ELR (cell line): ENCODE measurements at regions not wholly inside any gene's neighbourhood (a gene's known extent, or its start where the extent isn't known, plus 50 kb on each side); places are given as distances from the start of the nearest gene placed in this dataset.

Experiments
- DNase-seq: peaks from one replicate; pipeline ENCODE4 v3.0.0-alpha.2; 2015; ENCODE audit warnings: low read depth

GRCh38 chr5:125505115-125505514, 758.7 kb upstream of the ZNF608 start:
- DNase-seq = no peak

GRCh38 chr5:125506124-125506523, 759.7 kb upstream of the ZNF608 start:
- DNase-seq = no peak

- DNase-seq = no peak
These were observed 761.8 kb upstream of the ZNF608 start for GRCh38 chr5:125508225-125508624.

- DNase-seq = no peak
These were observed 764.2 kb upstream of the ZNF608 start for GRCh38 chr5:125510651-125511050.

GRCh38 chr5:125517973-125518550, 771.6 kb upstream of the ZNF608 start:
- no peak for DNase-seq

GRCh38 chr5:125521289-125521688, 774.9 kb upstream of the ZNF608 start:
- no peak for DNase-seq

- DNase-seq = no peak
These were observed 778.9 kb upstream of the ZNF608 start for GRCh38 chr5:125525356-125525755.

- DNase-seq = no peak
These were observed 780.5 kb upstream of the ZNF608 start for GRCh38 chr5:125526966-125527365.

GRCh38 chr5:125528881-125529280, 782.4 kb upstream of the ZNF608 start:
- DNase-seq = no peak

GRCh38 chr5:125530833-125531615, 784.6 kb upstream of the ZNF608 start:
- DNase-seq = no peak

- DNase-seq = no peak
These were observed 789.7 kb upstream of the ZNF608 start for GRCh38 chr5:125536095-125536494.

GRCh38 chr5:125536582-125536981, 790.1 kb upstream of the ZNF608 start:
- DNase-seq = no peak

GRCh38 chr5:125537661-125538060, 791.2 kb upstream of the ZNF608 start:
- DNase-seq = no peak

GRCh38 chr5:125538469-125538868, 792.0 kb upstream of the ZNF608 start:
- DNase-seq = no peak

- no peak for DNase-seq
These were observed 794.6 kb upstream of the ZNF608 start for GRCh38 chr5:125541085-125541484.

GRCh38 chr5:125549322-125549911, 803.0 kb upstream of the ZNF608 start:
- DNase-seq = no peak

GRCh38 chr5:125550274-125550673, 803.8 kb upstream of the ZNF608 start:
- no peak for DNase-seq

GRCh38 chr5:125551246-125551645, 804.8 kb upstream of the ZNF608 start:
- no peak for DNase-seq

- DNase-seq = no peak
These were observed 805.4 kb upstream of the ZNF608 start for GRCh38 chr5:125551797-125552196.

- no peak for DNase-seq
These were observed 806.0 kb upstream of the ZNF608 start for GRCh38 chr5:125552486-125552885.

- no peak for DNase-seq
These were observed 807.9 kb upstream of the ZNF608 start for GRCh38 chr5:125554355-125554754.

- no peak for DNase-seq
These were observed 809.2 kb upstream of the ZNF608 start for GRCh38 chr5:125555591-125555990.

- DNase-seq = no peak
These were observed 811.6 kb upstream of the ZNF608 start for GRCh38 chr5:125558016-125558415.

GRCh38 chr5:125558466-125558865, 812.0 kb upstream of the ZNF608 start:
- DNase-seq = no peak
